H1 (cell line): ENCODE measurements at regions not wholly inside any gene's neighbourhood (a gene's known extent, or its start where the extent isn't known, plus 50 kb on each side); places are given as distances from the start of the nearest gene placed in this dataset.

Experiments used
- CTCF ChIA-PET: fragments of 300-600 bp; sonication (Branson Sonifier 250); formaldehyde crosslinking; loops from one replicate; lab custom pipeline; 2021; ENCODE audit not compliant: partially characterized antibody; lab: Charles Lee
- POLR2A ChIA-PET: fragments of 300-600 bp; sonication (Branson Sonifier 250); formaldehyde crosslinking; loops from one replicate; lab custom pipeline; 2021; ENCODE audit warnings: inconsistent platforms; ENCODE audit not compliant: partially characterized antibody; lab: Charles Lee
- DNase-seq, 2 experiments: peaks; one replicate each; pipeline versions ENCODE4 v3.0.0 to v3.0.0-alpha.2; 2010 to 2022; ENCODE audit warnings: low spot score in 2 of 2, low read depth in 1 of 2, mixed read lengths in 1 of 2
- FAIRE-seq: peaks from 2 replicates; lab custom pipeline; 2011; peaks lifted over from hg19 to GRCh38; lab: Jason Lieb, UNC
- H2AFZ ChIP-seq: 2 replicates; pipeline ENCODE4 v1.8.1; 2012; ENCODE audit warnings: low read length, inconsistent platforms
- H2AK5ac ChIP-seq: 2 replicates; pipeline ENCODE4 v1.6.1; 2013; ENCODE audit warnings: low read depth, low read length
- H2BK120ac ChIP-seq: replicated peaks from 2 replicates; pipeline ENCODE3; 2013; ENCODE audit warnings: low read depth, low read length, inconsistent platforms
- H2BK12ac ChIP-seq: 2 replicates; pipeline ENCODE4 v1.6.1; 2013; ENCODE audit warnings: low read depth, low read length
- H2BK15ac ChIP-seq: 2 replicates; pipeline ENCODE4 v1.6.1; 2013; ENCODE audit warnings: low read length
- H2BK20ac ChIP-seq: 2 replicates; pipeline ENCODE4 v1.6.1; 2013; ENCODE audit warnings: low read length
- H2BK5ac ChIP-seq: 2 replicates; pipeline ENCODE4 v1.6.1; 2013; ENCODE audit warnings: low read depth, low read length
- H3K14ac ChIP-seq: 2 replicates; pipeline ENCODE4 v1.6.1; 2013; ENCODE audit warnings: inconsistent platforms; ENCODE audit not compliant: insufficient read length
- H3K18ac ChIP-seq: 2 replicates; pipeline ENCODE4 v1.6.1; 2013; ENCODE audit warnings: low read length; ENCODE audit errors: extremely low read depth
- H3K23ac ChIP-seq: 2 replicates; pipeline ENCODE4 v1.6.1; 2013; ENCODE audit warnings: inconsistent platforms; ENCODE audit not compliant: insufficient read length
- H3K23me2 ChIP-seq: 2 replicates; pipeline ENCODE4 v1.6.1; 2013; ENCODE audit warnings: low read depth, low read length
- H3K27ac ChIP-seq: 2 replicates; pipeline ENCODE4 v1.6.1; 2011; ENCODE audit warnings: low read depth, low read length, inconsistent platforms
- H3K27me3 ChIP-seq, 4 experiments: replicated peaks in 1 of 4; 1 replicate in 1 of 4; 2 replicates in 3 of 4; pipeline versions ENCODE4 v1.6.1 to v1.8.1; 2011 to 2013; ENCODE audit warnings: low read length in 3 of 4, mild to moderate bottlenecking in 3 of 4, inconsistent platforms in 2 of 4, mixed read lengths in 2 of 4, moderate library complexity in 1 of 4; ENCODE audit not compliant: control insufficient read depth in 3 of 4, insufficient read depth in 3 of 4; ENCODE audit errors: extremely low read depth in 1 of 4
- H3K36me3 ChIP-seq, 4 experiments: 2 replicates each; pipeline versions ENCODE4 v1.6.1 to v1.8.1; 2011 to 2013; ENCODE audit warnings: mild to moderate bottlenecking in 4 of 4, low read length in 3 of 4, moderate library complexity in 2 of 4, control low read depth in 1 of 4, inconsistent platforms in 1 of 4; ENCODE audit not compliant: insufficient read depth in 4 of 4, control insufficient read depth in 2 of 4
- H3K4ac ChIP-seq: replicated peaks from 2 replicates; pipeline ENCODE3; 2013; ENCODE audit warnings: low read length, low read depth, mixed read lengths, inconsistent platforms; ENCODE audit not compliant: insufficient read length
- H3K4me1 ChIP-seq, 4 experiments: replicated peaks in 1 of 4; 1 replicate in 1 of 4; 2 replicates in 3 of 4; pipeline versions ENCODE4 v1.6.1 to v1.8.1; 2011 to 2013; ENCODE audit warnings: low read length in 3 of 4, inconsistent platforms in 2 of 4, mixed read lengths in 1 of 4; ENCODE audit not compliant: insufficient read depth in 4 of 4, control insufficient read depth in 3 of 4
- H3K4me2 ChIP-seq, 2 experiments: 2 replicates each; pipeline versions ENCODE4 v1.6.1 to v1.8.1; 2011 to 2013; ENCODE audit warnings: low read depth in 2 of 2, low read length in 2 of 2, control low read depth in 1 of 2, inconsistent platforms in 1 of 2, mild to moderate bottlenecking in 1 of 2; ENCODE audit not compliant: insufficient read depth in 1 of 2
- H3K4me3 ChIP-seq, 4 experiments: fragments of 200-600, 300-600 bp in 1 of 4; sonication (generic), shearing (Covaris generic), sonication (Bioruptor Twin) in 1 of 4; 2 replicates each; pipeline versions ENCODE4 v1.5.1 to v1.8.1; 2011 to 2016; ENCODE audit warnings: low read length in 4 of 4, low read depth in 3 of 4, control low read depth in 2 of 4, inconsistent platforms in 2 of 4, mild to moderate bottlenecking in 2 of 4, mixed read lengths in 1 of 4, moderate library complexity in 1 of 4; ENCODE audit not compliant: insufficient read depth in 2 of 4; ENCODE audit errors: extremely low read depth in 1 of 4
- H3K56ac ChIP-seq: replicated peaks from 2 replicates; pipeline ENCODE3; 2013; ENCODE audit warnings: low read depth, mild to moderate bottlenecking, mixed read lengths, low read length, inconsistent platforms; ENCODE audit not compliant: insufficient read length
- H3K79me1 ChIP-seq: 2 replicates; pipeline ENCODE4 v1.6.1; 2013; ENCODE audit warnings: low read depth, low read length, control low read depth
- H3K79me2 ChIP-seq, 2 experiments: 2 replicates each; pipeline versions ENCODE4 v1.6.1 to v1.8.1; 2012 to 2013; ENCODE audit warnings: low read length in 2 of 2, mild to moderate bottlenecking in 2 of 2, inconsistent platforms in 1 of 2; ENCODE audit not compliant: insufficient read depth in 2 of 2, control insufficient read depth in 1 of 2
- H3K9ac ChIP-seq, 4 experiments: replicated peaks in 1 of 4; 1 replicate in 1 of 4; 2 replicates in 3 of 4; pipeline versions ENCODE4 v1.6.1 to v1.8.1; 2011 to 2013; ENCODE audit warnings: low read depth in 3 of 4, low read length in 3 of 4, control low read depth in 2 of 4, mild to moderate bottlenecking in 2 of 4, moderate library complexity in 2 of 4, inconsistent platforms in 1 of 4; ENCODE audit errors: extremely low read depth in 1 of 4
- H3K9me3 ChIP-seq, 2 experiments: 2 replicates each; pipeline versions ENCODE4 v1.6.1 to v1.8.1; 2012 to 2013; ENCODE audit warnings: mild to moderate bottlenecking in 2 of 2, moderate library complexity in 2 of 2, control low read depth in 1 of 2, inconsistent platforms in 1 of 2, low read depth in 1 of 2, low read length in 1 of 2, mixed read lengths in 1 of 2; ENCODE audit not compliant: insufficient read depth in 2 of 2
- H4K20me1 ChIP-seq, 2 experiments: replicated peaks in 1 of 2; 2 replicates each; pipeline versions ENCODE3 to v1.8.1; 2011 to 2013; ENCODE audit warnings: inconsistent platforms in 2 of 2, low read length in 2 of 2, mild to moderate bottlenecking in 1 of 2; ENCODE audit not compliant: insufficient read depth in 2 of 2, control insufficient read depth in 1 of 2
- H4K5ac ChIP-seq: 2 replicates; pipeline ENCODE4 v1.6.1; 2013; ENCODE audit warnings: low read length, low read depth, mixed read lengths, inconsistent platforms; ENCODE audit not compliant: insufficient read length
- H4K8ac ChIP-seq: 2 replicates; pipeline ENCODE4 v1.8.0; 2013; ENCODE audit warnings: mild to moderate bottlenecking, moderate library complexity, low read length, inconsistent platforms; ENCODE audit not compliant: insufficient read depth; ENCODE audit errors: extremely low read depth
- H4K91ac ChIP-seq: replicated peaks from 2 replicates; pipeline ENCODE3; 2013; ENCODE audit warnings: low read length, mixed read lengths, inconsistent platforms; ENCODE audit not compliant: insufficient read length
- KDM1A ChIP-seq: fragments of 200-600, 300-600 bp; sonication (generic); IDR thresholded peaks from 2 replicates; pipeline ENCODE4 v1.7.1; 2016; ENCODE audit warnings: mild to moderate bottlenecking, low read length, borderline replicate concordance
- NANOG ChIP-seq: IDR thresholded peaks from 2 replicates; pipeline ENCODE4 v1.6.1; 2011; ENCODE audit warnings: low read length, low read depth, mild to moderate bottlenecking, inconsistent platforms; ENCODE audit not compliant: insufficient read depth, poor library complexity, severe bottlenecking
- YY1 ChIP-seq: IDR thresholded peaks from 2 replicates; pipeline ENCODE4 v1.6.1; 2011; ENCODE audit warnings: low read depth, mild to moderate bottlenecking, low read length
- WGBS, 2 experiments: shearing (Covaris generic) in 1 of 2; methylation state at CpG; one replicate each; pipeline versions ENCODE4 v1.1.6 to v1.1.7; 2013 to 2015; ENCODE audit warnings: low lambda C conversion rate in 2 of 2, mixed read lengths in 2 of 2, inconsistent platforms in 1 of 2, low coverage in 1 of 2, missing lambda C conversion rate in 1 of 2; ENCODE audit not compliant: insufficient replicate concordance in 2 of 2, insufficient coverage in 1 of 2, insufficient read length in 1 of 2; ENCODE audit errors: extremely low coverage in 1 of 2, missing lambda C conversion rate in 1 of 2; 5-methylcytosine and 5-hydroxymethylcytosine counted together
- TF ChIP-seq, protein P1 (sequence below): IDR thresholded peaks from 2 replicates; pipeline ENCODE4 v1.6.1; 2012; ENCODE audit warnings: inconsistent platforms
- TF ChIP-seq, protein P2 (sequence below): IDR thresholded peaks from 2 replicates; pipeline ENCODE4 v1.6.1; 2012; ENCODE audit warnings: low read length, inconsistent platforms

DNA sequence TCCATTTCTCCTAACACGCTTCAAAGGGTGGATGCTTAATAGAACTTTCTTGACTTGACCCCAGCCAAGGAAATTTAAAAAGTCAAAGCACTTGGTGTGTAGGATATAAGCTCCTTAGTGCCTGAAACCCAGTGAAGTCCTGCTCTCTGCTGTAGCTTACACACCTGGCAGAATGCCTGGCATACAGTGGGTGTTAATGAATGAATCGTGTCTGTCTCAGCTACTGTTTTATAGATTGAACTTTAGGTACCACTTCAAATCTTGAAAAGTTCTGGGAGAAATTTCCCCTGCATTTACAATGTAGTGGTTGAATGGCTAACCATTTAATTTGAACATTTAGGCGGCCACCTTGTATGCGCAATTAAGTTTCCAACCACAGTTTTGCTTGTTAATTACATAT, 70.5 kb upstream of the ZNF217 start:
- POLR2A ChIA-PET: no interaction called here
- Histone ChIP-seq H4K91ac (no peak overlapping the region), H3K9ac (no peak overlapping the region; a peak in 1 of 7 replicates), H3K9me3 (no peaks in the 10 kb centered on the region), H3K79me2 (no peaks in the 10 kb centered on the region), H3K36me3 (no peaks in the 10 kb centered on the region), H2BK12ac (no peak overlapping the region), H3K14ac (no peak overlapping the region), H2BK120ac (no peak overlapping the region), H4K8ac (no peak overlapping the region), H3K79me1 (no peaks in the 10 kb centered on the region), H3K4me2 (no peak overlapping the region), H3K4me3 (no peak overlapping the region), H2AK5ac (no peak overlapping the region), H4K5ac (no peak overlapping the region), H3K18ac (no peak overlapping the region), H3K27me3 (no peaks in the 10 kb centered on the region), H3K23me2 (no peaks in the 10 kb centered on the region; the same call in 1 of the 2 replicates), H2BK5ac (no peak overlapping the region), H4K20me1 (no peaks in the 10 kb centered on the region), H3K56ac (no peak overlapping the region), H3K4me1 (peaks cover 1 to 9% (median 5%) of the 10 kb centered on the region in 4 experiments; a peak in 3 of 7 replicates), H3K27ac (no peak overlapping the region), H2AFZ (no peak overlapping the region), H2BK15ac (0 out of 2 replicates have a peak overlapping the region, but pooled peaks have one; percentile 67), H3K4ac (no peak overlapping the region), H2BK20ac (no peak overlapping the region), H3K23ac (no peak overlapping the region)
- DNase-seq: no peak
- no peak for FAIRE-seq
- TF ChIP-seq, protein P1, sequence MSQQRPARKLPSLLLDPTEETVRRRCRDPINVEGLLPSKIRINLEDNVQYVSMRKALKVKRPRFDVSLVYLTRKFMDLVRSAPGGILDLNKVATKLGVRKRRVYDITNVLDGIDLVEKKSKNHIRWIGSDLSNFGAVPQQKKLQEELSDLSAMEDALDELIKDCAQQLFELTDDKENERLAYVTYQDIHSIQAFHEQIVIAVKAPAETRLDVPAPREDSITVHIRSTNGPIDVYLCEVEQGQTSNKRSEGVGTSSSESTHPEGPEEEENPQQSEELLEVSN: no peak
- TF ChIP-seq, protein P2, sequence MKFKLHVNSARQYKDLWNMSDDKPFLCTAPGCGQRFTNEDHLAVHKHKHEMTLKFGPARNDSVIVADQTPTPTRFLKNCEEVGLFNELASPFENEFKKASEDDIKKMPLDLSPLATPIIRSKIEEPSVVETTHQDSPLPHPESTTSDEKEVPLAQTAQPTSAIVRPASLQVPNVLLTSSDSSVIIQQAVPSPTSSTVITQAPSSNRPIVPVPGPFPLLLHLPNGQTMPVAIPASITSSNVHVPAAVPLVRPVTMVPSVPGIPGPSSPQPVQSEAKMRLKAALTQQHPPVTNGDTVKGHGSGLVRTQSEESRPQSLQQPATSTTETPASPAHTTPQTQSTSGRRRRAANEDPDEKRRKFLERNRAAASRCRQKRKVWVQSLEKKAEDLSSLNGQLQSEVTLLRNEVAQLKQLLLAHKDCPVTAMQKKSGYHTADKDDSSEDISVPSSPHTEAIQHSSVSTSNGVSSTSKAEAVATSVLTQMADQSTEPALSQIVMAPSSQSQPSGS: no peak
- no peak for TF ChIP-seq YY1
- TF ChIP-seq KDM1A: no peak
- TF ChIP-seq NANOG: no peak
- WGBS, 2 experiments: 86% methylated on average over 4 of the region's 4 CpGs; no CpG with 5 or more reads in 1 of the 2 experiments
- CTCF ChIA-PET: interaction anchor here (0.6 to 1.6 kb wide), 2 partner anchors 24 to 37 kb away, joined by 4 to 5 read pairs; no protein-coding TSS in a partner anchor
